ENCODE measurements at regions not wholly inside any gene's neighbourhood (a gene's known extent, or its start where the extent isn't known, plus 50 kb on each side); places are given as distances from the start of the nearest gene placed in this dataset.
A peak's percentile ranks its signal among the peaks of the same experiment; 100 is the strongest.
"Not testable (repeated sequence)": the region's sequence is repeated elsewhere in the genome, so short reads cannot be mapped to it uniquely, and the experiment has no call there.

GRCh38 chr12:114504311-114504710 lies 98.4 kb upstream of the TBX5 start:
- no peak for DNase-seq (ENCODE audit: low spot score)

DNA sequence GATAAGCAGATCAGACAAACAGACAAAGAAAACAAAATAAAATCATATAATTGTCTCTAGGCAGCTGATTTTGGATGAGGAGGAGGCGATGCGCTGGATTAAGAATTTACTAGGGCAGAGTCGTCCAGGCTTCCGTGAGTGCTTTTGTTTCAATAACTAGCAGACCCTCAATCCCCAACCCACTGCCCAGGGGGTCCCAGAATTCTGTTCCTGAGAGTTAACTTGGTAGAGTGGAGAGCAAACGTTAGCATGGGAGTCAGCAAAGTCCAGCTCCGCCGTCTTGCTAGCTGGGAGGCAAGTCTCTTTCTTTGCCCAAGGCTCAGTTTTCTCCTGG lies 95.5 kb upstream of the TBX5 start:
- DNase-seq (ENCODE audit: low spot score) = no peak

DNA sequence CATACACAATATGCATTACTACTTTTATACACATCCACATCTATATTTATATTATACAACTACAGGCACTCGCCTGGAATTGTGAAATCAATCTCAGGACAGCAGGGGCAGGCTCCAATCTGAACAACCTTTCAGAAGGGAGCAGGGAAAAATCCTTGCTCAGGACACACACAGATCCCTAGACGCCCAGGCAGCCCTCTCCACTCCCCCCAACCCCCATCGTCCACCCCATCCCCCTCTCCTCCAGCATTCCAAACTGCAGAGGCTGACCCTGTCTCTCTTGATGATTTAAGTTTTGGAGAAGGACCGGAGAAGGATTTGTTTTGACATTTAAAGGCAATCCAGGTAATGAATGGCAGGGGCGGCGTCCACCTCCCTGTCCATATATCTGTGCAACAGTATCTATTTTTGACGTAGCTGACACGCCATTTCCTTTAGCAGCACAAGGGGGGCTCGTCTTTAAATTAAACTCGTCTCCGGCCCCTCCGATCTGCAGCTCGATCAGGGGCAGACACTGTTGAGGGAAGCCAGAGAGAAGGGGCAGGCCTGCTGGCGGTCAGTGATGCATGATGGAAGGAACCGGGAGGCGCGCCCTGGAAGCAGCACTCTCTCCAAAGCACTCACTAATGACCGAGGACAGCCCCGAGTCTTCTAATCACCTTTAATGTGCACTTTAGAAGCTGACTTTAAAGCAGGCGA lies 95.0 kb upstream of the TBX5 start:
- no peak for DNase-seq (ENCODE audit: low spot score)

DNA sequence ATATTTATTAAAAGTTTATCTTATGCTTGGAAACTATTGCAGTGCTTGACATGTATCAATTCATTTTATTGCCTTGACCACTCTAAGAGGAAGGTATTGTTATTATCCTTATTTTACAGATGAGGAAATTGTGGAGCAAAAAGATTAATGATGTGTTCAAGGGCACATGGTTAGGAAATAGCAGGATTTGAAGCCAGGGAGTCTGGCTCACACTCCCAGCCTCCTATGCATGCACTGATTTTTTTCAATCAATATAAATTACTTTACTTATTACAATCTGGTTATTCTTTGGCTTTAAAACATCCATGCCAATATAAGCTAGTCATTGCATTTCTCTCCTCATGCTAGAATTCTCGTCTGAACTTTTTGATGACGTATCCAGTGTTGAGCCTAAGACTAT lies 94.2 kb upstream of the TBX5 start:
- no peak for DNase-seq (ENCODE audit: low spot score)

GRCh38 chr12:114499338-114499737 lies 93.4 kb upstream of the TBX5 start:
- DNase-seq (ENCODE audit: low spot score) = no peak

GRCh38 chr12:114491916-114492315 lies 86.0 kb upstream of the TBX5 start:
- DNase-seq (ENCODE audit: low spot score) = no peak

DNA sequence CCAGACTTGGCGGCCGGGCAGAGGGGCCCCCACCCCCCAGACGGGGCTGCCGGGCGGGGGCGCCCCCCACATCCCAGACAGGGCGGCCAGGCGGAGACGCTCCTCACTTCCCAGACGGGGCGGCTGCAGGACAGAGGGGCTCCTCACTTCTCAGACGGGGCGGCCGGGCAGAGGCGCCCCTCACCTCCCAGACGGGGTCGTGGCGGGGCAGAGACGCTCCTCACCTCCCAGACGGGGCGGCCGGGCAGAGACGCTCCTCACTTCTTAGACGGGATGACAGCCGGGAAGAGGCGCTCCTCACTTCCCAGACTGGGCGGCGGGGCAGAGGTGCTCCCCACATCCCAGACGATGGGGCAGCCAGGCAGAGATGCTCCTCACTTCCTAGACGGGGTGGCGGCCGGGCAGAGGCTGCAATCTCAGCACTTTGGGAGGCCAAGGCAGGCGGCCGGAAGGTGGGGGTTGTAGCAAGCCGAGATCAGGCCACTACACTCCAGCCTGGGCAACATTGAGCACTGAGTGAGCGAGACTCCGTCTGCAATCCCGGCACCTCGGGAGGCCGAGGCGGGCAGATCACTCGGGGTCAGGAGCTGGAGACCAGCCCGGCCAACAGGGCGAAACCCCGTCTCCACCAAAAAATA lies 79.0 kb upstream of the TBX5 start:
- DNase-seq (ENCODE audit: low spot score) = not testable (repeated sequence)

DNA sequence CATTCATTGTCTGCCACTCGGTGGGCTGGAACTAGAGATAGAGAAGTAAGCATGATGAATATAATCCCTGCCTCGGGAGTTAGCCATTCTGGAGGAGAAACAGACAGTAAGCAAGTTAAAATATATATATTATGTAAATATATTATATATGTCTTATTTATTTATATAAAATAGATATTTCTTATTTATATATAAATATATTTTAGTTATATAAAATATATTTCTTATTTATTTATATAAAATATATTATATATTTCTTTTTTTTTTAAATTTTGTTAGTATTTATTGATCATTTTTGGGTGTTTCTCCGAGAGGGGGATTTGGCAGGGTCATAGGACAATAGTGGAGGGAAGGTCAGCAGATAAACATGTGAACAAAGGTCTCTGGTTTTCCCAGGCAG lies 78.1 kb upstream of the TBX5 start:
- no peak for DNase-seq (ENCODE audit: low spot score)

- DNase-seq (ENCODE audit: low spot score) = no peak
These were observed 75.2 kb upstream of the TBX5 start for GRCh38 chr12:114481200-114481535.

- DNase-seq (ENCODE audit: low spot score) = no peak
These were observed 74.6 kb upstream of the TBX5 start for GRCh38 chr12:114480337-114481199.

DNA sequence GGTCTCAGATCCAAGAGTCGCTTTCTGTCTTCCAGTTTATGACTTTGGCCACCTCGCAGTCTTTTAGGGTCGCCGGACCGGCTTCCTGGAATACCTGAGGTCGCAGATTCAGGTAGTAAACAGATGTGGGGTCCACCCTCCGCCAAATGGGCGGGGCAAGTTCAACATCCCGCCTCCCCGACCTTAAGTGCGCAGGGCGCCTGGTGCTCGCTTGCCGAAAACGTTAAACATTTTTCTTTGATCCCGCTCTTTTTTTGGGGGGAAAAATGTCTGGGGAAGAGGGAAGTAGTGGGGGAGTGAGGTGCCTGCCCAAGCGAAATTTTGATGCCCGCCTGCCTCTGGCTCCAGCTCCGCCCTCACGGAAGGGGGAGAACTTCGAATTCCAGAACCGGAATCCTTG lies 73.9 kb upstream of the TBX5 start:
- DNase-seq (ENCODE audit: low spot score) = no peak

GRCh38 chr12:114478865-114479264 lies 72.9 kb upstream of the TBX5 start:
- DNase-seq (ENCODE audit: low spot score) = no peak

GRCh38 chr12:114477989-114478395 lies 72.0 kb upstream of the TBX5 start:
- no peak for DNase-seq (ENCODE audit: low spot score)

- peak; percentile 47 for DNase-seq (ENCODE audit: low spot score)
These were observed 70.2 kb upstream of the TBX5 start for GRCh38 chr12:114476159-114476558.

GRCh38 chr12:114473717-114474116 lies 67.8 kb upstream of the TBX5 start:
- no peak for DNase-seq (ENCODE audit: low spot score)

- no peak for DNase-seq (ENCODE audit: low spot score)
These were observed 67.1 kb upstream of the TBX5 start for GRCh38 chr12:114473018-114473417.

GRCh38 chr12:114457620-114458019 lies 51.7 kb upstream of the TBX5 start:
- no peak for DNase-seq (ENCODE audit: low spot score)

Measured in HT-29 (cell line).